22Rv1 (cell line): ENCODE measurements at regions not wholly inside any gene's neighbourhood (a gene's known extent, or its start where the extent isn't known, plus 50 kb on each side); places are given as distances from the start of the nearest gene placed in this dataset.

Experiments used
- ZFX ChIP-seq: fragments of 450-650 bp; IDR thresholded peaks from 2 replicates; pipeline ENCODE4 v1.6.1; 2017; ENCODE audit warnings: antibody characterized with exemption, borderline replicate concordance
- TF ChIP-seq, protein P1 (sequence below): fragments of 450-650 bp; IDR thresholded peaks from 2 replicates; pipeline ENCODE4 v1.5.1; 2017; ENCODE audit warnings: mild to moderate bottlenecking

DNA sequence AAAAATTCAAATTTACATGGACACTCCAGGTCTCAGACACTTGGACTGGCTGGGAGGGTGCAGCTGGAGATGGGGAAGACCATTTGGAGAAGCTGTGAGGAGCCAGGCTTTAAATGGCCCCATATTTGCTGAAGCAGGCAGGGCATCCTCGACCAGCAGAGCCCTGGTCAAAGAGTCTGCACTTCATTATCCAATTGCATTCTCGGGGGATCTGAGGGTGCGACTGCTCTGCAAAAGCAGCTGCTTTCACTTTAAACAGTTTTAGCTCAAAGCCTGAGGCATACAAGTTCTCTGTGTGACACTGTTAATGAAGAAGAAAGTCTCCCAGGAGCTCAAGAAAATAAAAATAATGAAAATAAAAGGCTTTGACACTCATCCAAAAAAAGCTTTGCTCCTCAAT lies 98.0 kb upstream of the SLC25A36 start:
- TF ChIP-seq, protein P1, sequence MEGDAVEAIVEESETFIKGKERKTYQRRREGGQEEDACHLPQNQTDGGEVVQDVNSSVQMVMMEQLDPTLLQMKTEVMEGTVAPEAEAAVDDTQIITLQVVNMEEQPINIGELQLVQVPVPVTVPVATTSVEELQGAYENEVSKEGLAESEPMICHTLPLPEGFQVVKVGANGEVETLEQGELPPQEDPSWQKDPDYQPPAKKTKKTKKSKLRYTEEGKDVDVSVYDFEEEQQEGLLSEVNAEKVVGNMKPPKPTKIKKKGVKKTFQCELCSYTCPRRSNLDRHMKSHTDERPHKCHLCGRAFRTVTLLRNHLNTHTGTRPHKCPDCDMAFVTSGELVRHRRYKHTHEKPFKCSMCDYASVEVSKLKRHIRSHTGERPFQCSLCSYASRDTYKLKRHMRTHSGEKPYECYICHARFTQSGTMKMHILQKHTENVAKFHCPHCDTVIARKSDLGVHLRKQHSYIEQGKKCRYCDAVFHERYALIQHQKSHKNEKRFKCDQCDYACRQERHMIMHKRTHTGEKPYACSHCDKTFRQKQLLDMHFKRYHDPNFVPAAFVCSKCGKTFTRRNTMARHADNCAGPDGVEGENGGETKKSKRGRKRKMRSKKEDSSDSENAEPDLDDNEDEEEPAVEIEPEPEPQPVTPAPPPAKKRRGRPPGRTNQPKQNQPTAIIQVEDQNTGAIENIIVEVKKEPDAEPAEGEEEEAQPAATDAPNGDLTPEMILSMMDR: no peak
- TF ChIP-seq ZFX: no peak
